ENCODE measurements at regions not wholly inside any gene's neighbourhood (a gene's known extent, or its start where the extent isn't known, plus 50 kb on each side); places are given as distances from the start of the nearest gene placed in this dataset.

DNA sequence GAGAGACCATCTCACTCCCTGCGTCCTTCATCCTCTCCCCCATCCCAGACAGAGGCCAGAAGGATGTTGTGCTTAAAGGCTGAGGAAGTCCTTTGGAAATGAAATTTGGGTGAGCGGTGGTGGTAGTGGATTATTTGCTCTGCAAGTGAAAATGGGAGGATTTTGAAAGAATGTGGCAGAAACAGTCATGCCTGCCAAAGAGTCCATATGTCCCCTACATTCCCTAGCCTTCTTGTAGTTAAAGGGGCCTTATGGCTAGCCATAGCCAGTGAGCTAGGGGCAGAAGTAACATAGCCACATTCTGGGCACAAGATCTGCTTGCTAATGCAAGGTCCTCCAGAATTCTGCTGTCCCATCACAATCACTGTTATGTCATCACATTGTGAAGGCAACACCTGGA lies 360.2 kb upstream of the TSHZ3 start:
- DNase-seq (ENCODE audit: low read depth): no peak

DNA sequence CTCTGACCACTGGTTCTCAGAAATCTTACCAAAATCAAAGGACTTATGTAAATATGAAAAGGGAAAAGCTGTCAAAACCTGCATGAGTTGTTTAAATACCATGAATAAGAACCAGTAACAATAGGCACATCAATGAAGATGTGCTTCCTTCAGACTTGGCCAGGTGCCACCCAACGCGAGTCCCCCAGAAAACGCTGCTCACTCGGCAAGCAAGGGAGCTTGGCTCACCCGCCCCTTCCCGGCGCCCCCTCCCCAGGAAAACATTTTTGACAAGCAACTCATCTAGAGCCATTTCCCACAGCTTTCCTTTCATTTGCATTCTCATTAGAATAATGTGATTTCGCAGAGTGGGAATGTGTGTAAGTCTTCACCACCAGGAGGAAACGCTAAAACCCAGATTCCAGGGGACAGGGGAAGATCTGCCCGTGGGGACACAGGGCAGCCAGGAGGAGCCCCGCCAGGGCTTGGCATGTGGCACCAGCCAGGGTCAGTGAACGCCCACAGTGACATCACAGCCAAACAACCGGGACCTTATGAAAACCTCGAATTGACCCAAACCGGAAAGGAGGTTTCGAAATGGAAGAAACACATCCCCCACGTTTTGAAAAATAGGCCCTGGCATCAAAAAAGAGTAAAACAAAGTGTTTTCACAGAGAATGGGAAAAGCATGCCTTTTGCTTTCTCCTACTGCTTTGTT lies 366.2 kb upstream of the TSHZ3 start:
- no peak for DNase-seq (ENCODE audit: low read depth)

DNA sequence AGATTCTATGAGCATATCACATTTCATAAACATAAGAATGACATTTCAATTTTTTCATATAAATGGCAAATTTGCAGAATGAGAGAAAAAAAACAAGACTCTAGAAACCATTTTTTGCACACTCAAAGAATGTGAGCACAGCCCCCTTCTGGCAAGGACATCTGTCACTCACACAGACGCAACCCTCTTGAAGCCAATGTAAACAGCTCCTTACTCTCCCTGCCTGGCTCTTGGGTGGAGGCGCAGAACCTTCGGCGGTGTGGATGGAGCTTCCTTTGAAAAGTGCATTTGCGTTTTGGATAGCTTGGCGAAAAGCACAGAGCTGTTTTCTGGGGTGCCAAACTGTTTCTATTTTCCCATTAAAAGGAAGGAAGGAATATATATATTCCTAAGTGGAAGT lies 367.6 kb upstream of the TSHZ3 start:
- DNase-seq (ENCODE audit: low read depth): no peak

DNA sequence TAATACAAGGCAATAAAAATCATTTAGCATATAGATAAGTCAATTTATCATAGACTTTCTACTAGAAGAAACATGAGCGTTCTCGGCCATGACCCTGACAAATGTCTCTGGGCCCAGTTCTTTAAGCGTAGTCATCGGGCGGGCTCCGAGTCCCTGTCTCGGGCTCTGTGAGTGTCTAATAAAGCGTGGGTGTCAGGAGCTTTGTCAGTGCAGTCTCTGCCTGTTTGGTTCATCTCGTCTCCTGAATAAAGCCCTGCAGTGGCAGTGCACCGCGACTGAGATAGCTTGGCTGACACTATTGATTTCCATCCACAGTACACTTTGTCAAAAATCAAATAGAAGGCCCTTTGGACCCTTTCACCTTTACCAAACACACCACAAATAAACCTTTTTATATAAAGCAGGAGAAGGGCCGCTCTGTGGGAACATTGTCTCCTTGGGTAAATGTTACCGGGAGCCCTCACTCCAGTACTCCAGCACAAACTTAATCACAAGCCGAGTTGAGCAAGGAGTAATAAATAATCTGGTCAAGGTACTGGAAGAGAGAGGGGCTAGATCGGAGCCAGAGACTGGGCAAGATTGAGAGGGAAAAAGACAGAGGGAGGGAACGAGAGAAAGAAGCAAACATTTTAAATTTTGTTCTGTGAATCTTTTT lies 368.2 kb upstream of the TSHZ3 start:
- no peak for DNase-seq (ENCODE audit: low read depth)

DNA sequence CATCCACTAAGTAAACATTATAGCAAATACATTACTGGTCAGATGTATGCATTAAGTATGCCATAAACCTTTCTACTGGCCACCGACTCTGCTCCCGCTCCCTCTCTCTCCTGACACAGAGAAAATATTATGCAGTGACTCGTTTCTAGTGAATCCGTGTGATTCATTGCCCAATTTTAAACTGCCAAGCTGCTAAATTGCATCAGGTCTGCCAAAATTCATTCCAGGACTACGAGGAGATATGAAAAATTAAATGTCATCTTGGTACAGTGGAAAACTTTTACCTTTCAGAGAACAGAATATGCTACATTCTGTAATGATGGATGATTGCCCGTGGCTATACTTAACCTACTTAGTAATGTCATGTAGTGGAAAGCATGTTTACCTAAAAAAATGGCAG lies 368.8 kb upstream of the TSHZ3 start:
- DNase-seq (ENCODE audit: low read depth): no peak

DNA sequence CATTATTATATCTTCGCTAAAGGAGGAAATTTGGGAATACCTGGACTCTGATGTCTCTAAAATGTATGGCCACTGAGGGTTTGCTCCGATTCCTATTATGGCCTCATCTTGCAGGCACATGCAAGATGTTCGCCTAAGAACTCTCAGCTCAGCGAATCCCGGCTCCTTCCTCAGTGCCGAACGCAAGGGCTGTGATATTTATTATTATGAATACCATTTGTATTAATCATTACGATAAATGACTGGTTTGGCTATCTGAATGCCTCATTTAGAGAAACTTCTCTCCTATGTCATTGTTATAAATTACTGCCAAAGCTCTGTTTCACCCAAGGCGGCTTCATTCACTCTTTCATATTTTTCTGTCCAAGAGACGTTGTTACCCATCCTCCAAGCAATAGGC lies 369.7 kb upstream of the TSHZ3 start:
- no peak for DNase-seq (ENCODE audit: low read depth)

DNA sequence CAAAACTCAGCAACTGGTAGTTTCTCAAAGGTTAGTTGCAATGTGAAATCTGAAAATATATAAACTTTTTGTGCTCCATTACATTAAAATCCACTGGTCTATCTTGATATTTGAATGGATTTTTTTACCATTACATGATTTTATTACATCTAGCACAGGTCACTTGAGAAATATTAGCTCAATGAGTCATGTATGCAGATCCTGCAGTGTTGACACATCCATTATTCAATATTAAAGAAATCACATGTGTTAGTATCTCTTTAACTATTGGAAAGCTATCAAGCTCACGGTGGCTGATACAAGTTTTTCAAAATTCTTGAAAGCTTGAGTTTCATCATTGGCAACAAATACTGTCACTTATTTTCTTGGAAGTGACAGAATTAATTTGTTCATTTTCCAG lies 373.9 kb upstream of the TSHZ3 start:
- no peak for DNase-seq (ENCODE audit: low read depth)

DNA sequence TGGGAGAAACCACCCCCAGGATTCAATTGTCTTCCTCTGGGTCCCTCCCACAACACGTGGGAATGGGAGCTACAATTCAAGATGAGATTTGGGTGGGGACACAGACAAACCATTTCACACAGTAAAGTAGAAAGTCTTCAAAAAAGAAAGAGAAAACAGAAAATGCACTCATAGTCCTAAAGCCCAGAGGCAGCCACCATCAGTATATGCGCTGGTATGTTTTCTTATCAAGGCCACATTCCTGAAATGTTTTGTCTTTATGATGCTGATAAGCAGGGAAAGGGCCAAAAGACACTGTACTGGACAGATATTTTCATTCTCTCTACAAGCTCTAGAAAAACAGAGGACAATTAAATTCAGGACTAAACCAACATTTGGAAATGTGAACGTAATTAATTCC lies 375.8 kb upstream of the TSHZ3 start:
- DNase-seq (ENCODE audit: low read depth): no peak

DNA sequence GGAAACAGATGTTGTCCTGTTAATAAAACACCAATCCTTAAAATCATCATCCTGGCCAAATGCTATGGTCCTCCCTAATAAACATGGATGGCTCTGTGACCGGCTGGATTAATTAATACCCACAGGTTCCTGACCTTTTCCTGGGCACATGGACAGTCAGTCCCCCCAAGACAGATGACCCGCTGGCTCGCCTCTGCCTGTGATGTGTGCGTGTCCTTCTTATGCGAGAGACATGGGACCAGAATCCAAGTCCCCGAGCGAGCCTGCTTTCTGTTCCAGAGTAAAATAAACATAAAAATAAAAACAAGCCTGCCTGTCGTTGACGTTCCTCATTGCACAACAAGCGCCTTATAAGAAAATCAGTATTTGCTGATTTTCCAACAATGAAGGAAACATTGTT lies 378.3 kb upstream of the TSHZ3 start:
- no peak for DNase-seq (ENCODE audit: low read depth)

DNA sequence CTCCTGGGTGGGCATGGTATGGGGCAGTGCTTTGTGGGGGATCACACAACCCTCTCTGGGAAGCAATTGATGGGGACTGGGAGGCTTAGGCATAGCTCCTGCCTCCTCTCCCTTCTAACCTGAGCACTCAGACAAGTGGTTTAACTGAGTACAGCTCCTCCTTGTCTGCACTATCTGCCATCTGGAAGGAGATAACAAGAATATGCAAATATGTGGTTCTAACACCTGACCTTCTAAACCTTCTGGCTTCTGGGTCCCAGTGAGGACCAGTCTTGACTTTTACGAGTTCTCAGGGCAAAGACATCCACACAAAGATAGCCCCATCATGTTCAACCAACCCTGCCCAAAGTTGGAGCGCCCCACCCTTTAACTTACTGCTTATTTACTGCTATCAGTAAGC lies 381.0 kb upstream of the TSHZ3 start:
- DNase-seq (ENCODE audit: low read depth): no peak

DNA sequence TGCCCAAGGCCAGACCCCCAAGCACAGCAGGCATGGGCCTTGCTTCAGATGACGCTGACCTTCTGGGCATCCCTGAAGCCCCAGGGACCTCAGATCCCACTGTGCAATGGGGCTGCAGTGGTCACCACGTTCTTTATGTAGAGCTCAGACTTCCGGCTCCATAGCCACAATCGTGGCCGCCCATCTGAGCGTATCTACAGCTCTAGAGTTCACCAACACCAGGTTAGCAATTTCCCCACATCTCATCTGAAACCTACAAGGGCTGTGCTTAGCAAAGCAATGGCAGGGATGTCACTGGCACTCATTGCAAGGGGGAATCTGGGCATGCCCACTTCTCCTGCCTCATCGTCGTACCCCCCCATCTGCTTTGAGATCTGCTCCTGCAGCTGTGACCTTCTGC lies 384.4 kb upstream of the TSHZ3 start:
- DNase-seq (ENCODE audit: low read depth): no peak

DNA sequence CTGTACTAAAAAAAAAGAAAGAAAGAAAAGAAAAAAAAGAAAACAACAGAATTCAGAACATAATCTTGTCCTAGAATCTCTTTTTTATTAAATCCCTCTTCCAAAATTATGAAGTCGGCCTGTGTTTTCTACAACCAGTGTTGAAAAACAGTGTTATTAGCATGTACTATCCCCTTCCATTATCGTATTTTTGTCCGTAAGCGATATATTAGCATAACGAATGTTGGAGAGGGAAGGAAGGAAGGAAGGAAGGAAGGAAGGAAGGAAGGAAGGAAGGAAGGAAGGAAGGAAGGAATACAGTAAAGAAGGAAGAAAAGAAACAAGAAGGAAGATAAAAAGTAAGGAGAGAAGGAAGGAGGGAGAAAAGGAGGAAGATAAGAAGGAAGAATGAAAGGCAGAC lies 393.0 kb upstream of the TSHZ3 start:
- no peak for DNase-seq (ENCODE audit: low read depth)

DNA sequence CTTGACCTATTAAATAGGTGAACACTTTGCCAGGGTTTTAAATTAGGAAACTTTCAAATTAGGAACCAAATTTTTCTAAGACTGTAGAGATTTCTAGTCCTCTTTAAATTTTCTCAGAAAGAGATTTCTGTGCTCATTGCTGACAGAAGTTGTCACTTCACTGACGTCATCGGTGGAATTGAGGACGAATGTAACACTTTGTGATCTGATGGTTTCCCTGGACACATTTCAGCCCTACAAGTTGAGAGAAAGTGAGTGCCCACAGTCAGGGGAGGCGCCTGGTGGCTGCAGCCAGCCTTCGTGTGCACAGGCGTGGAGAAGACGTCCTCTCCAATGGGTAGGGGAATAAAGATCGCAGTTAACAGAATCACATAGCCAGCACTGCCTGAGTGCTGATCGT lies 396.5 kb upstream of the TSHZ3 start:
- DNase-seq (ENCODE audit: low read depth): no peak

DNA sequence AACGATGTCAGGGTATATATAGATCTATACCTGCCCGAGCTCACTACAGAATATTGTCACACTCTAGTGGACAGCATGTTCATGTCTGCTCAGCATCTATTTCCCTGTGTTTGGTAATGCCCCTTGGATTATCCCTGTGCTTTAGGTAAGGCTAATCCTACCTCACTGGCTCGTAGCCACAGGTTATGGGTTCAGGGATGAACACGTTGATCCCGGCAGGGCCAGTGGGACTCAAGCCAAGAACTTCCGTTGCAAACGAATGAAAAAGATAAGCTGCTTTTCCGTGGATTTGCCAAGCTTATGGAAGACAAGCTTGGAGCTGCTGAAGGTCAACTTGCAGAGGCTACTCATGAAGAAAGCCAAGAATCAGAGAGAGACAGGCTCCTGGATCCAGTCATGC lies 400.0 kb upstream of the TSHZ3 start:
- DNase-seq (ENCODE audit: low read depth): no peak

DNA sequence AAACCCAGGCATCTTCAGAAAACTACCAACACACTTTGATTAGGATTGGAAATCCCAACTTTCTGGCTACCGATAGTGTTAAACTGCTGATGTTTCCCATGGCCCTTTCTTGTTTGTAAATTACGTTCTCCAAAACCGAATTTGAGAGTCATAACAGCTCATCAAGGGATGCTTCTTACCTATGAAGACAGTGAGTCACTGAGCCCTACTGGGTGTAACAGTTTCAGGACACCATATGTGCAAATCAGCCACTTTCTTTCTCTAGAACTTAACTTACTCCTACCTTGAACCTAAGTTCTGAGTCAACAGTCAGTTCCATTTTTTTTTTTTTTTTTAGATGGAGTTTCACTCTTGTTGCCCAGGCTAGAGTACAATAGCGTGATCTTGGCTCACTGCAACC lies 410.1 kb upstream of the TSHZ3 start:
- DNase-seq (ENCODE audit: low read depth): no peak

DNA sequence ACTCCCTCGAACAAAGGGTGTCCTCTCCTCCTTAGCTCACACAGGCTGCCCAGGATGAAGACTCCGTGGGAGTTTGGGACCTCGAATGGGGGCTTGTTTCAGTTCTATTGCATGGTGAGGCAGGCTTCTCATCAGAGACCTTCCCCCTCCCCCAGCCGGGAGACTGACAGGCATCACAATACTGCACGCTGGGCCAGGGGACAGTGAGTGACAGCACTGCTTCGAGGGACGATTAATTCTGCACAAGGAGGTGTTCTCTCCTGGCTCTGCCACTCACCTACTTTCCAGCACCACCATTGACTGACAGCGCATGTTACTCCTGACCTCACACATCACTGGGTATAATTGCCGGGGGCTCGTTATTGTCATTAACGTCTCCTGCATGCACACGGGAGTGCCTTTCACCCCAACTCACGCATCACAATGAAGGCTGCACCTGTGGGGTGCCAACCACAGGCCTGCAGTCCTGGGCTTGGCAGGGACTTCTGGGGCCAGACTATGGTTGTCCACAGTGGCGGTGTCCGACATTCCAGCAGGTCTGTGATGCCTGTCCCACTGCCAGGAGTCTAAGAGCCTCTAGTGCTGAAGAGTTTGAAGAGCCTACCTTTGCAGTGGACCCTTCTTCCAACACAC lies 412.2 kb upstream of the TSHZ3 start:
- no peak for DNase-seq (ENCODE audit: low read depth)

DNA sequence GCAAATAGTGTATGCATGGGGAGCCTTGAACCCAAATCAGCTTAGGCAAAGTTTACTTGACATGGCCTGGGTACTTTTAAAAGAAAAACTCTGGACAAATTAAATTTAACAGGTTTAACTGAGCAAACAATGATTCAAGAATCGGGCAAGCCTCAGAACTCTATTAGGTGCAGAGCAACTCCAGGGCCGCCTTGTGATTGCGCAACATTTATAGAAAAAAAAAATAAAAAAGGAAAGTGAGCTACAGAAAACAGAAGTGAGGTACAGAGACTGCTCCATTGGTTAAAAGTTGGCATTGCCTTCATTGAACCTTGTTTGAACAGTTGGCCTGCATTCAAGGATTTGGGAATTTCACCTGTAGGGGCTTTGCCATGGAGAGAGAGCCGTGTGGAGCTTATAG lies 421.0 kb upstream of the TSHZ3 start:
- DNase-seq (ENCODE audit: low read depth): no peak

DNA sequence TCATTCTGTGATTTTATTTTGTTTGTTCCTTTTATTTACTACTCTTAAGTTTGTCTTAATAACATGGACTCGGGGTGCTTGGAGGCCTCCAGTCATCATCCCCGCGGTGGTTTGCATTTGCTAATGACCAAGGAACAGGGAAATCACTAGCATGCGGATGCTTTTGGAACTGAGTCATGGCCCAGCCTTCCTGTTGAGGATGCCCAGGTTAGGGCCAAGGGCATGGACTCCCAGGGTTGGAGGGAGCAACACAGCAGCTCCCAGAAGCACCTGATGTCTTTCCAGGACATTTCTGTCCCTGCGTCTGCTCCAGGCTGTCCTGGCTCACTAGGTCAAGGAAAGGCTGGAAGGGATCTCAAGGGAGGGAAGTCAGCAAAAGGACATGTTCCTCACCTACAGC lies 423.7 kb upstream of the TSHZ3 start:
- no peak for DNase-seq (ENCODE audit: low read depth)

DNA sequence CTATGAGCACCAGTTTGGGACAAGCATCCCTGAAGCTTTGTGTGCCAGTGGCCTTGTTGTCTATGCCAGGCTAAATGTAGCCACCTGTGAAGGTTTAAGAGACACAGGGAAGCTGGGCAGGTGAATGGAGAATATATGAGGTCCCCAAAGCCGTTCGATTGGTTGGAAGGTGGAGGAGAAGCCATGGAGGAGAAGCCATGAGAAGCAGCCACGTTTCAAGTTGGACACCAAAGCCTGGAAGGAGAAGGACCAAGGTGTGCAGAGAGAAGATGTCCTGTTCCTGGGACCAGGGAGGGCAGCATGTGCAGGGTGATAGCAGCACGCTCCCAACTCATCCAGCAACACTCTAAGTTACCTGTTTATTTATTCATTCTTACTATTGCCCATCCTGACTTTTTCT lies 432.3 kb upstream of the TSHZ3 start:
- no peak for DNase-seq (ENCODE audit: low read depth)

DNA sequence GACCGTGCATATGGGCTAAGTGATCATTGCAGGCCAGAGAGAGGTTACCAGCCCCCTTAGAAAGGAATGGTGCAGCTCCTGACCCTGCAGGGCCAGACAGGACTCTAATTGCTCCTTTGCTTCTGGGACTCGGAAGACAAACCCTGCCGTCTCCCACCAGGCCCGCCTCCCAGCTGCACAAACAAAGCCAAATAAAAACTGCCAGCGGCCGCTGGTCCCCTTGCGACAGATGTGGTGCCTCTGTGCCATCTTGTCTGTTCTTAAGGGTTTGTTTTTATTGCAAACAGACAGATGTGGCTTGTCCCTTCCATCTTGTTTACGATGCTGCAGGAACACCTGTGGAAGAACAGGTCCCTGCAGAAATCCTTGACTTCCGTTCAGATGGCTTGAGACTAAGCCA lies 434.4 kb upstream of the TSHZ3 start:
- no peak for DNase-seq (ENCODE audit: low read depth)

DNA sequence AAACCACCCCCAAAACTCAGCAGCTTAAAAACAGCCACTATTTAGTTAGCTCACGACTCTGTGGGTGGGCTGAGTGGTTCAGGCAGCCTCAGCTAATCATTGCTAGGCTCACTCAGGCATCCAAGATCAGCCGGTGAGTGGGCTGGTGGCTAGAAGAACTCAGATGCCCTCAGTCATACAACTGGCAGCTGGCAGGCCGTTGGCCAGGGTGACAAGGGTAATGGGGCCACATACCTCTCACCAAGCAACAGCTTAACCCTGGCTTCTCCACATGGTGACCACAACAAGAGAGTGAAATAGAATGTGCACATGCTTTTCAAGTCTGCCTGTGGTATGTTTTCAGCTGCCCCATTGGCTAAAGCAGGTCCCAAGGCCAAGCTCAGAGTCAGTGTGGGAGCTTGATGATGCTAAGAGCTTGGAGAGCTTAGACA lies 435.4 kb upstream of the TSHZ3 start:
- no peak for DNase-seq (ENCODE audit: low read depth)

DNA sequence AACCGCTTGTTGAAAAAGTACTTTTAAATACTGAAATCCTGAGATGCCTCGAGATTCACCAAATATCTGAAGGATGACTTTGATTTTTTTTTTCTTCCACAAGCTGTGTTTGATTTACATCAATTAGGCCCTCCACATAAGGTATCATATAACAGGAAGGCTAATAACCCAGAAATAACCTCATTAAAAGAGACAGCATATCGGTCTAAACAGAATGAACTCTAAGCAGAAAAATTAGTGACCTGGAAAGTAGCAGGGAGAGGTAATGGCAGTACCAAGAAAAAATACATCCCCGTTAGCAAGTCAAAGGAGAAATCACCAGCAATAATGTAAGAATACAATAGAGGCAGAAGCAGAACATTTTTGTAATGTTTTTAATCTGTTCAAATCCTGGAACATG lies 452.4 kb upstream of the TSHZ3 start:
- DNase-seq (ENCODE audit: low read depth): no peak

DNA sequence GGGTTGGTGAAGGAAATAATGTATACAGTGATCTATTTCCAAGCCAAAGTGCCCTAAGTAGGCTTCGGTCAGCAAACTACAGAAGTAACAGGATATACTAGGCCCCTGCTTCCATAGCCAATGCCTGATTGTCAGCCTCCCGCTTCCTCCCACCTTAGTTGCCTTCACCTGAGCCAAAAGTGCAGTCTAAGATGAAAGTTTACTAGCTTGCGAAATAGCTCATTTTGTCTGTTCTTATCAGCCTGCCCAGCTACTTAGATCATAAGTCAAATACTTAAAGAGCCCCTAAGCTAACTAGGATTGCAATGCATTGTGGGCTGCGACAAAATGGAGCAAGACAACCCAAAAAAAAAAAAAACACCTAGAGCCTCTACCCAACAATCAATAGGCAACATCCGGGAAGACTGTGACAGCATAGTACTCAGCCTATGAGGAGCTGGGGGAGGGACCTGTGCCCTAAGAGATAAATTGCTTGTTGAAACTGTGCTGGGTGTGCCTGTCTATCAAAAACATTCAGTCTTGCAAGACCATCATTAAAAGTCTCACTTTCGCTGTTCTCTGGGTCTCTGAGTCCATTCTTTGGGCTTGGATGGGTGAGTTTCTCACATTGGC lies 454.7 kb upstream of the TSHZ3 start:
- DNase-seq (ENCODE audit: low read depth): no peak

Data from renal cortical epithelial cell (primary cell).